GM23338 (cell line): ENCODE measurements at regions not wholly inside any gene's neighbourhood (a gene's known extent, or its start where the extent isn't known, plus 50 kb on each side); places are given as distances from the start of the nearest gene placed in this dataset.

ENCODE experiments used
- ATAC-seq: fragments of 200-7000 bp; cut with Tn5 transposase; 3 replicates; pipeline ENCODE4 v1.9.1; 2020
- DNase-seq: peaks from one replicate; pipeline ENCODE4 v3.0.0-alpha.2; 2015; ENCODE audit warnings: low spot score
- H2AFZ ChIP-seq: fragments of 200-600 bp; sonication (generic); 2 replicates; pipeline ENCODE4 v1.8.0; 2016; ENCODE audit warnings: antibody characterized with exemption, mild to moderate bottlenecking, moderate library complexity
- H3F3A ChIP-seq: fragments of 200-600 bp; sonication (generic); replicated peaks from 2 replicates; pipeline ENCODE4 v1.8.0; 2017; ENCODE audit warnings: antibody characterized with exemption, mixed run types, low read depth
- H3K27ac ChIP-seq: fragments of 200-600 bp; sonication (generic); 2 replicates; pipeline ENCODE4 v1.6.1; 2016; ENCODE audit warnings: low read depth
- H3K27me3 ChIP-seq: fragments of 200-600 bp; sonication (generic); 2 replicates; pipeline ENCODE4 v1.8.0; 2016; ENCODE audit warnings: mild to moderate bottlenecking, mixed run types, moderate library complexity; ENCODE audit not compliant: insufficient read depth
- H3K36me3 ChIP-seq: fragments of 200-600 bp; sonication (generic); 2 replicates; pipeline ENCODE4 v1.8.0; 2016; ENCODE audit warnings: mild to moderate bottlenecking; ENCODE audit not compliant: insufficient read depth
- H3K4me1 ChIP-seq: fragments of 200-600 bp; sonication (generic); 2 replicates; pipeline ENCODE4 v1.8.0; 2016; ENCODE audit warnings: mild to moderate bottlenecking, moderate library complexity; ENCODE audit not compliant: insufficient read depth
- H3K4me2 ChIP-seq: fragments of 200-600 bp; sonication (generic); 2 replicates; pipeline ENCODE4 v1.7.1; 2017; ENCODE audit warnings: mixed run types
- H3K4me3 ChIP-seq: fragments of 200-600 bp; sonication (generic); 2 replicates; pipeline ENCODE4 v1.6.1; 2016; ENCODE audit warnings: mixed run types
- H3K79me2 ChIP-seq: fragments of 200-600 bp; sonication (generic); replicated peaks from 2 replicates; pipeline ENCODE4 v1.8.0; 2017; ENCODE audit warnings: mild to moderate bottlenecking; ENCODE audit not compliant: insufficient read depth
- H3K9me2 ChIP-seq: fragments of 200-600 bp; sonication (generic); 2 replicates; pipeline ENCODE4 v1.8.0; 2017; ENCODE audit not compliant: insufficient read depth
- H4K20me1 ChIP-seq: fragments of 200-600 bp; sonication (generic); replicated peaks from 2 replicates; pipeline ENCODE4 v1.8.0; 2017; ENCODE audit warnings: mild to moderate bottlenecking; ENCODE audit not compliant: insufficient read depth
- H3K27ac Mint-ChIP-seq: 2 replicates; pipeline ENCODE4 v1.8.0; 2020; ENCODE audit warnings: inconsistent platforms, mild to moderate bottlenecking, moderate library complexity, mixed read lengths
- H3K27me3 Mint-ChIP-seq: 3 replicates; pipeline ENCODE4 v1.8.0; 2022; ENCODE audit warnings: low read depth, mild to moderate bottlenecking, moderate library complexity, mixed read lengths, inconsistent platforms; ENCODE audit not compliant: insufficient read depth, poor library complexity
- H3K36me3 Mint-ChIP-seq: 3 replicates; pipeline ENCODE4 v1.8.0; 2021; ENCODE audit warnings: low read depth, mild to moderate bottlenecking, inconsistent platforms, moderate library complexity, mixed read lengths
- H3K4me1 Mint-ChIP-seq: 3 replicates; pipeline ENCODE4 v1.8.0; 2020; ENCODE audit warnings: mild to moderate bottlenecking, inconsistent platforms, mixed read lengths
- H3K4me3 Mint-ChIP-seq: 3 replicates; pipeline ENCODE4 v1.8.0; 2021; ENCODE audit warnings: moderate library complexity, mild to moderate bottlenecking, inconsistent platforms, mixed read lengths
- H3K9me3 Mint-ChIP-seq: 3 replicates; pipeline ENCODE4 v1.8.0; 2020; ENCODE audit warnings: moderate library complexity, mild to moderate bottlenecking, inconsistent platforms, mixed read lengths
- CREB1 ChIP-seq: fragments of 250-450 bp; sonication (Bioruptor Pico); IDR thresholded peaks from 2 replicates; pipeline ENCODE4 v1.5.0; 2020; ENCODE audit warnings: low read depth, mild to moderate bottlenecking, moderate library complexity
- ETS1 ChIP-seq: IDR thresholded peaks from 2 replicates; pipeline ENCODE4 v1.6.1; 2016; ENCODE audit warnings: antibody characterized with exemption
- EZH2 ChIP-seq: fragments of 200-600 bp; sonication (generic); IDR thresholded peaks from one replicate; pipeline ENCODE4 v1.8.0; 2017; ENCODE audit warnings: antibody characterized with exemption, mild to moderate bottlenecking, low read depth; ENCODE audit not compliant: unreplicated experiment
- EZH2phosphoT487 ChIP-seq: fragments of 200-600 bp; sonication (generic); IDR thresholded peaks from one replicate; pipeline ENCODE4 v1.8.1; 2018; ENCODE audit warnings: antibody characterized with exemption; ENCODE audit not compliant: unreplicated experiment
- JUNB ChIP-seq: IDR thresholded peaks from one replicate; pipeline ENCODE4 v1.6.1; 2016; ENCODE audit warnings: antibody characterized with exemption; ENCODE audit not compliant: unreplicated experiment
- NANOG ChIP-seq: IDR thresholded peaks from 2 replicates; pipeline ENCODE4 v1.6.1; 2016; ENCODE audit warnings: antibody characterized with exemption, borderline replicate concordance
- POLR2AphosphoS5 ChIP-seq: IDR thresholded peaks from 2 replicates; pipeline ENCODE4 v1.6.1; 2016; ENCODE audit warnings: antibody characterized with exemption, low read depth
- REST ChIP-seq: IDR thresholded peaks from one replicate; pipeline ENCODE4 v1.6.1; 2018; ENCODE audit warnings: antibody characterized with exemption; ENCODE audit not compliant: unreplicated experiment
- STAT1 ChIP-seq: IDR thresholded peaks from one replicate; pipeline ENCODE4 v1.6.1; 2016; ENCODE audit warnings: antibody characterized with exemption; ENCODE audit not compliant: unreplicated experiment
- ZNF462 ChIP-seq: fragments of 250-450 bp; sonication (Bioruptor Pico); IDR thresholded peaks from 2 replicates; pipeline ENCODE4 v1.5.0; 2020; ENCODE audit warnings: mild to moderate bottlenecking, moderate library complexity

GRCh38 chr5:143918961-143919360 lies 107.0 kb downstream of the HMHB1 start (continued):
- TF ChIP-seq EZH2phosphoT487 (no peak), ZNF462 (no peak), NANOG (no peak), STAT1 (no peak)

- Mint-ChIP-seq H3K36me3 (no peaks in the 10 kb centered on the region), H3K27me3 (no peaks in the 10 kb centered on the region), H3K4me1 (peaks cover 28% of the 10 kb centered on the region), H3K9me3 (no peaks in the 10 kb centered on the region; the same call in 2 of the 3 replicates), H3K4me3 (no peak overlapping the region), H3K27ac (no peak overlapping the region)
- no peak for DNase-seq
- no peak for ATAC-seq
- Histone ChIP-seq H3K9me2 (no peaks in the 10 kb centered on the region), H3F3A (no peaks in the 10 kb centered on the region), H3K4me1 (peaks cover 26% of the 10 kb centered on the region), H4K20me1 (no peaks in the 10 kb centered on the region), H2AFZ (no peak overlapping the region), H3K27me3 (no peaks in the 10 kb centered on the region), H3K4me2 (no peak overlapping the region), H3K4me3 (no peak overlapping the region), H3K27ac (no peak overlapping the region), H3K79me2 (no peaks in the 10 kb centered on the region), H3K36me3 (no peaks in the 10 kb centered on the region)
- TF ChIP-seq POLR2AphosphoS5 (no peak), EZH2 (no peak), JUNB (no peak), CREB1 (no peak), ETS1 (no peak), REST (no peak)
Observed at GRCh38 chr5:143920772-143921171, 108.8 kb downstream of the HMHB1 start.
